SK-N-MC (cell line): ENCODE measurements at regions not wholly inside any gene's neighbourhood (a gene's known extent, or its start where the extent isn't known, plus 50 kb on each side); places are given as distances from the start of the nearest gene placed in this dataset.

Source experiments
- EZH2 ChIP-seq: fragments of 200-600 bp; sonication (generic); IDR thresholded peaks from one replicate; pipeline ENCODE4 v1.6.1; 2017; ENCODE audit warnings: antibody characterized with exemption
- FOXP2 ChIP-seq: optimal IDR thresholded peaks from 2 replicates; pipeline ENCODE3; 2011; ENCODE audit warnings: mild to moderate bottlenecking, moderate library complexity; ENCODE audit not compliant: insufficient read depth; ENCODE audit errors: extremely low read length, control extremely low read depth
- POLR2AphosphoS5 ChIP-seq: IDR thresholded peaks from 2 replicates; pipeline ENCODE4 v1.6.1; 2012; ENCODE audit warnings: mild to moderate bottlenecking, low read depth, low read length, borderline replicate concordance

DNA sequence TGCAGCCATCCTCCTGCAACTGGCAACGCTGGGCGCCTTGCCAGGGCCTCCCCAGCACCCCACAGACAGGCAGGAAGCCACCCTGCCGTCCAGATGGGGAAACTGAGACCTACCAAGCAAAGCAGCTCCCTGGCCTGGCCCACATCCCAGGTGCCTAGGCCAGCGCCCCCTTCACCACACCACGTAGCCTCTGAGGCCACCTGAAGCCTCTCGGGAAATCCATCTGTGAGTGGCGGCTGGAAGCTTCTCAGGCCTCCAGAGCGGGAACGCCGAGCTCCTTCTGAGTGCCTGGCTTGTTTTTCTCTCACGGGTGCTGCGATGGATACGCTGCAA, 58.7 kb downstream of the UNCX start:
- TF ChIP-seq EZH2, result no peak
- TF ChIP-seq POLR2AphosphoS5, result no peak
- no peak for TF ChIP-seq FOXP2
